CD4-positive, alpha-beta T cell (primary cell): ENCODE measurements at regions not wholly inside any gene's neighbourhood (a gene's known extent, or its start where the extent isn't known, plus 50 kb on each side); places are given as distances from the start of the nearest gene placed in this dataset.

ENCODE experiments used
- ATAC-seq: fragments of 200-7000 bp; cut with Tn5 transposase; one replicate; pipeline ENCODE4 v1.10.0; 2022; ENCODE audit warnings: mild to moderate bottlenecking; ENCODE audit not compliant: poor library complexity
- CTCF ChIA-PET: fragments of 350-600 bp; sonication (Branson Sonifier 250); formaldehyde crosslinking; loops from one replicate; lab custom pipeline; 2021; ENCODE audit warnings: antibody characterized with exemption, inconsistent platforms; lab: Charles Lee
- POLR2A ChIA-PET: fragments of 350-600 bp; sonication (Branson Sonifier 250); formaldehyde crosslinking; loops from one replicate; lab custom pipeline; 2021; ENCODE audit warnings: antibody characterized with exemption, inconsistent platforms; lab: Charles Lee
- DNase-seq, 14 experiments: peaks; one replicate each; pipeline ENCODE4 v3.0.0-alpha.2; 2013 to 2020; ENCODE audit warnings: mixed read lengths in 2 of 14
- H3K27ac ChIP-seq, 2 donors: one replicate each; pipeline versions ENCODE4 v1.5.1 to v1.7.0; 2013; ENCODE audit warnings: low read length in 2 of 2, low read depth in 1 of 2, mild to moderate bottlenecking in 1 of 2
- H3K27me3 ChIP-seq, 2 experiments: 1 replicate in 1 of 2; 2 replicates in 1 of 2; pipeline versions ENCODE4 v1.6.1 to v1.7.0; 2013; ENCODE audit warnings: low read length in 2 of 2, control low read depth in 1 of 2, mild to moderate bottlenecking in 1 of 2, moderate library complexity in 1 of 2; ENCODE audit not compliant: insufficient read depth in 2 of 2, control insufficient read depth in 1 of 2
- H3K36me3 ChIP-seq: one replicate; pipeline ENCODE4 v1.6.1; 2013; ENCODE audit warnings: low read length, control low read depth; ENCODE audit not compliant: insufficient read depth
- H3K4me1 ChIP-seq: one replicate; pipeline ENCODE4 v1.6.1; 2013; ENCODE audit warnings: low read length, control low read depth; ENCODE audit not compliant: insufficient read depth
- H3K4me3 ChIP-seq: one replicate; pipeline ENCODE4 v1.5.1; 2013; ENCODE audit warnings: mild to moderate bottlenecking, low read length, moderate library complexity
- H3K9me3 ChIP-seq, 2 experiments: 1 replicate in 1 of 2; 2 replicates in 1 of 2; pipeline versions ENCODE4 v1.6.1 to v1.7.0; 2013; ENCODE audit warnings: low read length in 2 of 2, mild to moderate bottlenecking in 2 of 2, control low read depth in 1 of 2, moderate library complexity in 1 of 2; ENCODE audit not compliant: control insufficient read depth in 1 of 2, insufficient read depth in 1 of 2
- H3K27ac Mint-ChIP-seq: one replicate; pipeline ENCODE4 v1.8.0; 2020; ENCODE audit warnings: mixed read lengths
- H3K27me3 Mint-ChIP-seq: one replicate; pipeline ENCODE4 v1.8.0; 2021; ENCODE audit warnings: mixed read lengths
- H3K36me3 Mint-ChIP-seq: one replicate; pipeline ENCODE4 v1.8.0; 2021; ENCODE audit warnings: low read depth, mixed read lengths
- H3K4me1 Mint-ChIP-seq: one replicate; pipeline ENCODE4 v1.8.0; 2021; ENCODE audit warnings: low read depth, mixed read lengths
- H3K4me3 Mint-ChIP-seq: one replicate; pipeline ENCODE4 v1.8.0; 2020; ENCODE audit warnings: mild to moderate bottlenecking, mixed read lengths
- H3K9me3 Mint-ChIP-seq: one replicate; pipeline ENCODE4 v1.8.0; 2020; ENCODE audit warnings: mixed read lengths
- CTCF ChIP-seq: fragments of 200-600 bp; IDR thresholded peaks from one replicate; pipeline ENCODE4 v1.8.0; 2022; ENCODE audit warnings: antibody characterized with exemption, mild to moderate bottlenecking
- intact Hi-C, 2 experiments: fragments of 100-400 bp; cut with DNase I in 1 of 2; cut with micrococcal nuclease in 1 of 2; formaldehyde crosslinking; loops; one replicate each; pipeline versions ENCODE4 v1.15.1 to v1.9.0; 2023 to 2025; cut with DNase I, micrococcal nuclease

DNA sequence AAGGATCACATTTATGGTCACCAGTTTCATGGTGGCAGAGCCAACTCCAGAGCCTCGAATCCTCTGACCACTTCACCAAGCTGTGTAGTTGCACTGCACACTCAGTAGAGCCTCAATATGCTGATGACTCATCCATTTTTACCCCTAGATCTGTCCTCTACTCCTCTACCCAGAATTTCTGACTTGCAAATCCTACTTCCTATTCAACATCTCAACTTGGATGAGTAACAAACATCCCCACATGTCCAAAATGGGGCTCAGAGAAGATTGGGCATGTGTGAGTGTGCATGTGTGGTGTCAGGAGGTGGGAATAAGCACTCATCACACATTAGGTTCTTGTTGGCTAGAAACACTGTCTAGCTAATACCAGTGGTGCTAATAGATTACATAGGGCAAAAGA, 57.8 kb upstream of the IGFBP2 start:
- DNase-seq = no peak
- H3K36me3 ChIP-seq = no peaks in the 10 kb centered on the region
- no peaks in the 10 kb centered on the region for H3K4me1 ChIP-seq
- Mint-ChIP-seq H3K4me3 (no peak overlapping the region), H3K4me1 (peaks cover 9% of the 10 kb centered on the region), H3K36me3 (no peaks in the 10 kb centered on the region), H3K27ac (no peak overlapping the region), H3K27me3 (no peaks in the 10 kb centered on the region), H3K9me3 (peaks cover 5% of the 10 kb centered on the region)
- ChIA-PET CTCF (no interaction called here), POLR2A (no interaction called here)
- H3K27me3 ChIP-seq = no peaks in the 10 kb centered on the region
- no peak overlapping the region for H3K27ac ChIP-seq
- H3K4me3 ChIP-seq = no peak overlapping the region
- no peak for ATAC-seq
- intact Hi-C loops = no loop called here
- H3K9me3 ChIP-seq = peaks cover 0 to 6% of the 10 kb centered on the region in 2 experiments
- TF ChIP-seq CTCF = no peak

DNA sequence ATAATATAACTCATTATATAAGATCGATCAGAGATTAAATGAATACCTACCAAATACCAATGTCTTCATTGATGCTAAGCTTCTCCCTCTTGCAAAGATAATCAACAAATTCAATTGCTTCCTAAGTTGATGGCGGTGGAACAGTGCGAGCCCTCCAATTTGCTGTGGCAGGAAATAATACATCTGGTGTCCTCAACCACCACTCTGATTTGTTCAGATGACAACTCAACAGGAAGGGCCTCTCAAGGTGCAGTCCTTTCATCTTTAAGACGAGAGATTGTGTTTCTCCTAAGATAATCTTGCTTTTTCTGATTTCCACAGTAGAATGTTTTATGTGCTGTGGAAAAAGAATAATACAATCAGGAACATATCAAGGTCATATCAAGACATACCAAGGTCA, 56.6 kb upstream of the IGFBP2 start:
- no peak overlapping the region for H3K27ac Mint-ChIP-seq
- intact Hi-C loops = no loop called here
- H3K36me3 Mint-ChIP-seq = no peaks in the 10 kb centered on the region
- Histone ChIP-seq H3K36me3 (no peaks in the 10 kb centered on the region), H3K27me3 (no peaks in the 10 kb centered on the region), H3K4me1 (no peaks in the 10 kb centered on the region), H3K9me3 (no peaks in the 10 kb centered on the region), H3K4me3 (no peak overlapping the region), H3K27ac (no peak overlapping the region)
- no peak overlapping the region for H3K4me3 Mint-ChIP-seq
- ChIA-PET CTCF (no interaction called here), POLR2A (no interaction called here)
- ATAC-seq (no peak), DNase-seq (no peak)
- peaks cover 9% of the 10 kb centered on the region for H3K4me1 Mint-ChIP-seq
- peaks cover 8% of the 10 kb centered on the region for H3K27me3 Mint-ChIP-seq
- TF ChIP-seq CTCF = no peak
- no peaks in the 10 kb centered on the region for H3K9me3 Mint-ChIP-seq

DNA sequence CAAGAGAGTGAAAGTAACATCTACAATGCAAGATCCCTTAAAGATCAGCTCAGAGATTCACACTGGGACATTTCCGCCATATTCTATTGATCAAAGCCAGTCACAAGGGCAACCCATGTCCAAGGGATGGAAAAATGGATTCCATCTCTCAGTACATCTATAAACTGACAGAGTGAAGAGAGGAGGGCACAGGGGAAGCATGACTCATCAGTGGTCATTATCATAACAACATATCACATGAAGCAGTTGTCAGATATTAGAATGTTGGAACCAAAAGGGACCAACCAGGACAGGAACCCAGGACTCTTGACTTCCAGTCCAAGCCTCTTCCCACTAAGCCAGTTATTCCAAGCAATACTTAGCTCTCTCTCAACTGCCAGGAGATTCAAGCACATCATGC, 54.9 kb upstream of the IGFBP2 start:
- ChIA-PET CTCF (no interaction called here), POLR2A (no interaction called here)
- H3K4me1 ChIP-seq = no peaks in the 10 kb centered on the region
- Mint-ChIP-seq H3K4me1 (peaks cover 9% of the 10 kb centered on the region), H3K9me3 (no peaks in the 10 kb centered on the region), H3K27me3 (peaks cover 23% of the 10 kb centered on the region), H3K36me3 (no peaks in the 10 kb centered on the region), H3K4me3 (no peak overlapping the region), H3K27ac (no peak overlapping the region)
- ATAC-seq = no peak
- H3K36me3 ChIP-seq = no peaks in the 10 kb centered on the region
- TF ChIP-seq CTCF = no peak
- no peak for DNase-seq
- no peaks in the 10 kb centered on the region for H3K9me3 ChIP-seq
- H3K27me3 ChIP-seq = no peaks in the 10 kb centered on the region
- no peak overlapping the region for H3K4me3 ChIP-seq
- intact Hi-C loops = no loop called here
- no peak overlapping the region for H3K27ac ChIP-seq
